ENCODE measurements at regions not wholly inside any gene's neighbourhood (a gene's known extent, or its start where the extent isn't known, plus 50 kb on each side); places are given as distances from the start of the nearest gene placed in this dataset.

DNA sequence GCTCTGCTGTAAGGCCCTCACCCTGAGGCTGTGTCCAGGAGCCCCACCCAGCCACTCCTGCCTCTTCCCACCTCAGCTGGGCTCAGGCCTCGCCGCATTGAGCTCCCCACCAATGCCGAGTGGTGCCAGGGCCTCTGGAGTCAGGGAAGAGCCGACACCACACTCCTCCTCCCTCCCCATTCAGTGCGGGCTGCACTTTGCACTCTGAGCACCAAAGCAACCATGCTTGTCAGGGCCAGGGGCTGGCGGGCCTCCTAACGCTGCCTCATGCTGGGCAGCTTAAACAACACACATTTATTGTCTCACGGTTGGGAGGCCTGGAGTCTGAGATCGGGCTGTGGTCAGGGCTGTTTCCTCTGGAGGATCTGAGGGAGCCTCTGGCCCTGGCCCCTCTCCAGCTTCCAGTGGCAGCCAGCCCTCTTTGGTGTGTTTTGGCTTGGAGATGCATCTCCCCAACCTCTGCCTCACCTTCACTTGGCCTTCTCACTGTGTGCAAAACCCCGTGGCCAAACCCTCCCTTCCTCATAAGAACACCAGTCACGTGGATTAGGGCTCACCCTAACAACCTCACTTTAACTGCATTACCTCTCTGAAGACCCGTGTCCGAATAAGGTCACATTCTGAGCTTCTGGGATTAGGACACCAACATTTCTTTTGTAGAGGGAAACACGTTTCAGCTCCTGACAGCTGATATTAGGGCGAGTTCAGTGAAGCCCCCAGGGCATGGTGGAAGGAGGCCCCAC is 157.8 kb downstream of the MED10 start:
- TF ChIP-seq RAD21 (IDR thresholded peaks at IDR 0.05; ENCODE audit: low read depth): no peak
- TF ChIP-seq, protein P1, sequence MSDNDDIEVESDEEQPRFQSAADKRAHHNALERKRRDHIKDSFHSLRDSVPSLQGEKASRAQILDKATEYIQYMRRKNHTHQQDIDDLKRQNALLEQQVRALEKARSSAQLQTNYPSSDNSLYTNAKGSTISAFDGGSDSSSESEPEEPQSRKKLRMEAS (IDR thresholded peaks at IDR 0.05): no peak
- TF ChIP-seq TAF1 (IDR thresholded peaks at IDR 0.05; ENCODE audit: low read depth): no peak
- TF ChIP-seq, protein P2, sequence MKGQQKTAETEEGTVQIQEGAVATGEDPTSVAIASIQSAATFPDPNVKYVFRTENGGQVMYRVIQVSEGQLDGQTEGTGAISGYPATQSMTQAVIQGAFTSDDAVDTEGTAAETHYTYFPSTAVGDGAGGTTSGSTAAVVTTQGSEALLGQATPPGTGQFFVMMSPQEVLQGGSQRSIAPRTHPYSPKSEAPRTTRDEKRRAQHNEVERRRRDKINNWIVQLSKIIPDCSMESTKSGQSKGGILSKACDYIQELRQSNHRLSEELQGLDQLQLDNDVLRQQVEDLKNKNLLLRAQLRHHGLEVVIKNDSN (IDR thresholded peaks at IDR 0.05): no peak
- no peak for TF ChIP-seq TCF12 (IDR thresholded peaks at IDR 0.05; ENCODE audit: low read depth)
- TF ChIP-seq NFIC (IDR thresholded peaks at IDR 0.05): no peak
- TF ChIP-seq YY1 (IDR thresholded peaks at IDR 0.05; ENCODE audit: low read depth): no peak
- no peak for TF ChIP-seq TEAD4 (IDR thresholded peaks at IDR 0.05)
- no peak for TF ChIP-seq FOXM1 (IDR thresholded peaks at IDR 0.05; ENCODE audit: borderline replicate concordance, low read depth)
- TF ChIP-seq, protein P3, sequence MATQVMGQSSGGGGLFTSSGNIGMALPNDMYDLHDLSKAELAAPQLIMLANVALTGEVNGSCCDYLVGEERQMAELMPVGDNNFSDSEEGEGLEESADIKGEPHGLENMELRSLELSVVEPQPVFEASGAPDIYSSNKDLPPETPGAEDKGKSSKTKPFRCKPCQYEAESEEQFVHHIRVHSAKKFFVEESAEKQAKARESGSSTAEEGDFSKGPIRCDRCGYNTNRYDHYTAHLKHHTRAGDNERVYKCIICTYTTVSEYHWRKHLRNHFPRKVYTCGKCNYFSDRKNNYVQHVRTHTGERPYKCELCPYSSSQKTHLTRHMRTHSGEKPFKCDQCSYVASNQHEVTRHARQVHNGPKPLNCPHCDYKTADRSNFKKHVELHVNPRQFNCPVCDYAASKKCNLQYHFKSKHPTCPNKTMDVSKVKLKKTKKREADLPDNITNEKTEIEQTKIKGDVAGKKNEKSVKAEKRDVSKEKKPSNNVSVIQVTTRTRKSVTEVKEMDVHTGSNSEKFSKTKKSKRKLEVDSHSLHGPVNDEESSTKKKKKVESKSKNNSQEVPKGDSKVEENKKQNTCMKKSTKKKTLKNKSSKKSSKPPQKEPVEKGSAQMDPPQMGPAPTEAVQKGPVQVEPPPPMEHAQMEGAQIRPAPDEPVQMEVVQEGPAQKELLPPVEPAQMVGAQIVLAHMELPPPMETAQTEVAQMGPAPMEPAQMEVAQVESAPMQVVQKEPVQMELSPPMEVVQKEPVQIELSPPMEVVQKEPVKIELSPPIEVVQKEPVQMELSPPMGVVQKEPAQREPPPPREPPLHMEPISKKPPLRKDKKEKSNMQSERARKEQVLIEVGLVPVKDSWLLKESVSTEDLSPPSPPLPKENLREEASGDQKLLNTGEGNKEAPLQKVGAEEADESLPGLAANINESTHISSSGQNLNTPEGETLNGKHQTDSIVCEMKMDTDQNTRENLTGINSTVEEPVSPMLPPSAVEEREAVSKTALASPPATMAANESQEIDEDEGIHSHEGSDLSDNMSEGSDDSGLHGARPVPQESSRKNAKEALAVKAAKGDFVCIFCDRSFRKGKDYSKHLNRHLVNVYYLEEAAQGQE (IDR thresholded peaks at IDR 0.05; ENCODE audit: low read depth): no peak
- no peak for TF ChIP-seq EP300 (IDR thresholded peaks at IDR 0.05; ENCODE audit: borderline replicate concordance)

DNA sequence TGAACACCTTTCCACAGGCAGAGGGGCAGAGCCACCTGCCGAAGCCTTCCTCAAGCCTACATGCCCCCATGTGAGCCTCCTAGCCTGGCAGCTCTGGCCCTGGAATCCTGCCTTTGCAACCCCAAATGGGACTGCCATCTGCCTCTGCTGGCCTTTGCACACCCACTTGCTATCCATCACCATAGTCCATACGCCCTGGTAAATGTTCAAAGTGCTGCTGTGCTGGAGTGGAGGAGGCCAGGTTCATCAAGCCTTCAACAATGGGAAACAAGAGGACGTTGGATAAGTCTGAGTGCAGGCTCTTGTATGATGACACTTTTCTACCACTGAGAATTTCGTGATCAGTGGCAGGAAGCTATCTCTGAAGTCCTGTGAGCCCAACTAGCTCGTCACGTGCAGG is 159.8 kb downstream of the MED10 start:
- TF ChIP-seq TCF12 (IDR thresholded peaks at IDR 0.05; ENCODE audit: low read depth): no peak
- TF ChIP-seq NFIC (IDR thresholded peaks at IDR 0.05): no peak
- TF ChIP-seq, protein P1 (IDR thresholded peaks at IDR 0.05): no peak
- TF ChIP-seq ZBTB7A (IDR thresholded peaks at IDR 0.05; ENCODE audit: low read depth): no peak
- TF ChIP-seq CREB1 (IDR thresholded peaks at IDR 0.05; ENCODE audit: low read depth): no peak
- TF ChIP-seq CEBPB (IDR thresholded peaks at IDR 0.05): no peak
- TF ChIP-seq, protein P2 (IDR thresholded peaks at IDR 0.05): no peak
- no peak for TF ChIP-seq RAD21 (IDR thresholded peaks at IDR 0.05; ENCODE audit: low read depth)

DNA sequence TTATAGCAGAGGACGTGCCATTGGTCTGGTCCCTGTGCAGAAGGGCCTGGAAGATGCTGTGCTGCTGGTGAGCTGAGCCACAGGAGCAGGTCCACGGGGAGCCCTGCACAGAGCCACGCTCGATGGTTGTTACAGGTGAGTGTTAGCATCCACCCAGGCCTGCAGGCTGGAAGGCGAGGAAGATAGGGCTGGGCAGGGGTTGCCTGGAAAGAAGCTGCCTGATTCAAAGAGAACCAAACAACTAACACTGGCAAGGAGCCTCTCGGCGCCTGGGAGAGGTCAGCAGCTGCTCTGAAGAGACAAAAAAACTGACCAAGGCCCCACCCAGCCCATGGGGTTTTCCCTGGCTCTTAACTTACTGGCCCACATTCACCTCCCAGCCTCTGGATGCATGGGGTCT is 160.2 kb downstream of the MED10 start:
- no peak for TF ChIP-seq FOXM1 (IDR thresholded peaks at IDR 0.05; ENCODE audit: borderline replicate concordance, low read depth)
- TF ChIP-seq, protein P1 (IDR thresholded peaks at IDR 0.05): no peak
- no peak for TF ChIP-seq YY1 (IDR thresholded peaks at IDR 0.05; ENCODE audit: low read depth)
- TF ChIP-seq, protein P2 (IDR thresholded peaks at IDR 0.05): no peak
- TF ChIP-seq, protein P3 (IDR thresholded peaks at IDR 0.05; ENCODE audit: low read depth): no peak
- TF ChIP-seq ZBTB7A (IDR thresholded peaks at IDR 0.05; ENCODE audit: low read depth): no peak
- no peak for TF ChIP-seq RAD21 (IDR thresholded peaks at IDR 0.05; ENCODE audit: low read depth)
- no peak for TF ChIP-seq CEBPB (IDR thresholded peaks at IDR 0.05)
- no peak for TF ChIP-seq TAF1 (IDR thresholded peaks at IDR 0.05; ENCODE audit: low read depth)

DNA sequence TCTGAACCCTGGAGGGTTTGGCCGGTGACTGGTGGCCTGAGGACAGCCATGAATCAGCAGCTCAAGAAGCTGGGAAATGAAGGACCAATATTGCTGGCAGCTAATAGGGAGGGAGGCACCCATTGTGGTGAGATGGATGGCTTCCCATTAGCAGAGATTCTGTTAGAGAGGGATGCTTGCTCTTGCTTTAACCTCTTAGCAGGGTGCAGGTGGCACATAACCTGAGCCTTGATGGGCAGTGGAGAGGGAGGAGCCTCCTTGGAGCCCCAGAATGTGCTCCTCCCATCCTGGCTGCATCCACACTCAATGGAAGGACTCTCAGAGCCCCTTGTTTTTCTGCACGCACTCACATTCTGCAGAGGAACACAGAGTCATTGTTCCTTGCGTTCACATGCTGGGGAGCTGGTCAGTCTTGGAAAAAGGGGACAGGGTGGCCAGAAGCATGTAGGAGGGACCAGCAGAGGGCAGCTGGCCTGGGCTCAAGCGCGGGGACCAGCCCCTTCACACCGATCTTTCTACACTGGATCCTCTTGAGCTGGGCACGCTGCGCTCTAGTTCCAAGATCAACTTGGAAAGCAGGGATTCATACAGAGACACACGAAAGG is 161.8 kb downstream of the MED10 start:
- no peak for TF ChIP-seq ZBTB7A (IDR thresholded peaks at IDR 0.05; ENCODE audit: low read depth)

DNA sequence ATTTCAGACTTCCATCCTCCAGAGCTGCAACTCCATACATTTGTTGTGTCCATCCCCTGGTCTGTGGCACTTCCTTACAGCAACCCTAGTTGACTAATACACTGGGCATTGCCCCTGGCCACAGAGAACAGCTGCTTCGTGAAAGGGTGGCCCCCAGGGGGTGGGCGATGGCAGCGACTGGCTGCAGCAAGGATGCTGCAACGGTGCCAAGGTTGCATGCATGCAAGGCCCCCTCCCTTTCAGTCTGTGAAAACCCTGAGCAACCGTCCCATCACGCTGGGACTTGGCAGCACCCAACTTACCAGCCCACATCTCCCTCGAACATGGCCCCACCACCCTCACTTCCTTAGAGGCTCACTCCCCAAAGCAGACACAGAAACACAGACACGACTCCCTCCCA is 162.5 kb downstream of the MED10 start:
- no peak for TF ChIP-seq ZBTB7A (IDR thresholded peaks at IDR 0.05; ENCODE audit: low read depth)
- TF ChIP-seq, protein P1 (IDR thresholded peaks at IDR 0.05): no peak
- no peak for TF ChIP-seq CREB1 (IDR thresholded peaks at IDR 0.05; ENCODE audit: low read depth)
- TF ChIP-seq, protein P3 (IDR thresholded peaks at IDR 0.05; ENCODE audit: low read depth): no peak
- TF ChIP-seq FOXM1 (IDR thresholded peaks at IDR 0.05; ENCODE audit: borderline replicate concordance, low read depth): no peak
- TF ChIP-seq CEBPB (IDR thresholded peaks at IDR 0.05): no peak
- TF ChIP-seq EGR1 (IDR thresholded peaks at IDR 0.05): no peak
- TF ChIP-seq, protein P2 (IDR thresholded peaks at IDR 0.05): no peak
- no peak for TF ChIP-seq RAD21 (IDR thresholded peaks at IDR 0.05; ENCODE audit: low read depth)
- TF ChIP-seq TCF12 (IDR thresholded peaks at IDR 0.05; ENCODE audit: low read depth): no peak
- TF ChIP-seq NFIC (IDR thresholded peaks at IDR 0.05): no peak
- no peak for TF ChIP-seq EP300 (IDR thresholded peaks at IDR 0.05; ENCODE audit: borderline replicate concordance)
- TF ChIP-seq TEAD4 (IDR thresholded peaks at IDR 0.05): no peak
- TF ChIP-seq YY1 (IDR thresholded peaks at IDR 0.05; ENCODE audit: low read depth): no peak
- TF ChIP-seq TAF1 (IDR thresholded peaks at IDR 0.05; ENCODE audit: low read depth): no peak
